Prostate gland (tissue), 2 donors: ENCODE measurements at regions not wholly inside any gene's neighbourhood (a gene's known extent, or its start where the extent isn't known, plus 50 kb on each side); places are given as distances from the start of the nearest gene placed in this dataset.

Experiments used
- CTCF ChIP-seq, 4 experiments: fragments of 200-600 bp in 2 of 4; fragments of 450-650 bp in 2 of 4; sonication (generic) in 2 of 4; IDR thresholded peaks; 1 replicate in 3 of 4; 2 replicates in 1 of 4; pipeline ENCODE4 v1.5.1; 2016 to 2019; ENCODE audit warnings: antibody characterized with exemption in 4 of 4, mild to moderate bottlenecking in 2 of 4, moderate library complexity in 2 of 4
- POLR2AphosphoS5 ChIP-seq: sonication (generic); formaldehyde crosslinking; IDR thresholded peaks from one replicate; pipeline ENCODE4 v1.6.1; 2017; ENCODE audit warnings: antibody characterized with exemption

GRCh38 chrX:10875995-10876394 is 235.1 kb upstream of the HCCS start:
- no peak for TF ChIP-seq CTCF (IDR thresholded peaks at IDR 0.05)
- TF ChIP-seq POLR2AphosphoS5, result no peak
